Left kidney (tissue), 1 donor: ENCODE measurements at regions not wholly inside any gene's neighbourhood (a gene's known extent, or its start where the extent isn't known, plus 50 kb on each side); places are given as distances from the start of the nearest gene placed in this dataset.
"Not testable (repeated sequence)": the region's sequence is repeated elsewhere in the genome, so short reads cannot be mapped to it uniquely, and the experiment has no call there.

Source experiments
- DNase-seq: peaks from one replicate; pipeline ENCODE4 v3.0.0-alpha.2; 2013

- no peak for DNase-seq
These were observed 77.8 kb downstream of the TEX36 start for GRCh38 chr10:125605167-125605566.

DNA sequence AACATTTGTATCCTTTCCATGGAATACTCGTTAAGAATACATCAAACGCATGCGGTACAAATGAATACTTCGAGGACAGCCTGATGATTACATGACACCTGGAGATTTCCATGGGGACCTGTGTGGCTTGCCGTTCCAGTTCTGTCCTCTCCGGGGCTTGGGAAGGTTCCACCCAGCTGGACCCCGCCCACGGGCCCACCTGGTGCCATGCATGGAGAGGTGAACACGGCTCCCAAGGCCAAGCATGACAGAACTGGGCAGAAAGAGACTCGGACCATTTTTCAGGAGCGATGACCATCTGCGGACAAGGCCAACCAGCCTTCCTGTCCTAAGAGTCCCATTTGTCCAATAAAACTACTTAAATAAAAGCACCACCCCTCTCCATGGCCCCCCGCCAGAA lies 80.1 kb downstream of the TEX36 start:
- no peak for DNase-seq

DNA sequence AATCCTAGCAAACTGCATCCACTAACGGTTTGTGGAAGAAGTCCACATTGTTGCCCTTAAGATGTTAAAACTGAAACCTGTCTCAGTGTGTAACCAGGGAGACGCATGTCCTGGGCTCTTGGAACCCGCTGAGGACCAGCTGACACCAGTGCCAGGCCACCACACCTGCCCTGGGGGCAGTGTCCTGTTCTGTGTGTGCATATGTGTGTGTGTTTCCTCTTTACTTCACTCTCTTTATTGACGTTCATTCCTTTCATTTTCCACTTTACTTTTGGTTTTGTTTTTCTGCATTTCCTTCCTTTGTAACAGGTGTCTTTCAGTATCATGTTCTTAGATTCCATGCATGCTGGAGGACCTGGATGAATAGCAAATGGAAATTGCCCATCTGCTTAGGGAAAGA lies 83.8 kb downstream of the TEX36 start:
- DNase-seq, result no peak

DNA sequence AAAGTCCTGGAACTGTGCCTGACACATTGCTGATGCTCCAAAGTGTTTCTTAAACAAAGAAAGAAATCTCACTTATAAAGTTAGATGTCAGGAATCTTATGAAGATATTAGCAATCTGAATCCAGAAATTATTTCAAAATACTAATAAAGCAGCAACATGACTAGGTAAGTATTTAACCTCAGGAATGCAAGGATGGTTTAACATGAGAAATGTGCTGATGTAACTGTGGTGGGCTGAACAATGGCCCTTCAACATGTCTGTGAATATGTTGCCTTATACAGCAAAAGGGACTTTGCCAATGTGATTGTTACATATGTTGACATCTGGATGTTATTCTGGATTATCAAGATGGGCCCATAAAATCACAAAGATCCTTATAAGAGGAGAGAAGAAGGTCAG lies 87.1 kb downstream of the TEX36 start:
- DNase-seq, result no peak

DNA sequence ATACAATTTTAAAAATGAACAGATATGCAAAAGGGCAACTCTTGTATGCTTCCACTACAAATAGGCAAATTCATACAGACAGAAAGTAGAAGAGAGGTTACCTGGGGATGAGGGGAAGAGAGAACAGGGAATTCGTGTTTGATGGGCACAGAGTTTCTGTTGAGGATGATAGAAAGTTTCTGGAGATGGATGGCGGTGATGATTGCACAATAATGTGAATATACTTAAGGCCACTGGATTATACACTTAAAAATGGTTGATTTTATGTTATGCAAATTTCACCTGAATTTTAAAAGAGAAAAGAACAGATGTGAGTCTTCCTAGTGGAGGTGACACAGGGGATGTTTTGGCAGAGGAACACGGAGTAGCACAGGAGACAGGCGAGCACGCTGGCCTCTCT lies 89.3 kb downstream of the TEX36 start:
- no peak for DNase-seq

DNA sequence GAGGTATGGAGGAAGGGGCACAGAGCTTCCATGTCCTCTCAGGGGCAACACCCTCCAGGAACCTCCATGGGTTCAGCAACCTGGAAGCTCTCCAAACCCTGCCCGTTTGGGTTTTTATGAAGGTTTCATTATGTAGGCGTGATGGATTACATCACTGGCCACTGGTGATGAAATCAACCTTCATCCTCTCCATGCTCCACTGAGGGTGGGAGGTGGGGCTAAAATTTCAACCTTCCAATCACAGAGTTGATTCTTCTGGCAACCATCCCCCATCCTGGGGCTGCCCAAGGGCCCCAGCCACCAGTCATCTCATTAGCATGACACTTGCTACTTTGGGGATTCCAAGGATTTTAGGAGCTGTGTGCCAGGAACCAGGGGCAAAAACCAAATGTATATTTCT lies 90.1 kb downstream of the TEX36 start:
- no peak for DNase-seq

GRCh38 chr10:125591886-125592285 lies 91.1 kb downstream of the TEX36 start:
- DNase-seq, result no peak

GRCh38 chr10:125588738-125589137 lies 94.2 kb downstream of the TEX36 start:
- not testable (repeated sequence) for DNase-seq

DNA sequence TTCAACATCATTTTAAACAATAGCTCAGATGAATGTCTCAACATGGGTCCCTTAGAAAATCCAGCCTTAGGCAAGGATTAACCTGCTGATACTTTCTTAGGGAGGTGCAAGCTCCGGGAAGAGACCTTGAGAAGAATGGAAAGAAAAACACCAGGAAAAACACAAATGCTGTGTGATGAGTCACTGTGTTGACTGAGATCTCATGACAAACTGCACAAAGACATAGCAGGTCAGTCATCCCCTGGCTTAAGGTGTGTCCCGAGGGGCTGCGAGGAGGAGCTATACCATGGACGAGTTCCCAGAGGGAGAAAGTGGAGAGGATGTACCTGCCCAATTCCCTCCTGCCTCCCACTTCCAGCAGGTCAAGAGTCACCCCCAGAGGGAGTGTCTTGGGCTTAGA lies 98.0 kb downstream of the TEX36 start:
- DNase-seq, result no peak

DNA sequence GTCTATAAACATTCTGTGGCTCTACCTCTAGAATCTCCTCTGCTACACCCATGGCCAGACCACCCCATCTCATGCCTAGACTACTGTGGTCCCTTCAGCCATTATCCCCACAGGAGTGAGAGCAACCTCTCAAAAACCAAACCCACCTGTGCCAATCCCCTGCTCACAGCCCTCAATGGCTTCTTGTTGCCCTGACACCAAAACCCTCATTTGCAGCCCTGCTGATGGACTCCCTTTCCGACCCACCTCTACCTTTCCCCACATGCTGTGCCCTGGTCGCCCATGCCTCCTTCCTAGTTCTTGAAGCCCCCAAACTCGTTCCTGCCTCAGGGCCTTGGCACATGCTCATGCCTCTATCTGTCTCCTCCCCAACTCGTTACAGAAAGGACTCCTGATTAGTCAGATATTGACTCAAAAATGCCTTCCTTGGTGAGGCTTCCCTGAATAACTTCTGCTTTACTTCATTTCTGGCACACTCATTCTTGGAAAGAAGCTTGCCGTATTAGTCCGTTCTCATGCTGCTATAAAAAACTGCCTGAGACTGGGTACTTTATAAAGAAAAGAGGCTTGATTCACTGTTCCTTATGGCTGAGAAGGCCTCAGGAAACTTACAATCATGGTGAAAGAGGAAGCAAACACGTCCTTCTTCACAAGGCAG lies 104.2 kb downstream of the TEX36 start:
- no peak for DNase-seq

DNA sequence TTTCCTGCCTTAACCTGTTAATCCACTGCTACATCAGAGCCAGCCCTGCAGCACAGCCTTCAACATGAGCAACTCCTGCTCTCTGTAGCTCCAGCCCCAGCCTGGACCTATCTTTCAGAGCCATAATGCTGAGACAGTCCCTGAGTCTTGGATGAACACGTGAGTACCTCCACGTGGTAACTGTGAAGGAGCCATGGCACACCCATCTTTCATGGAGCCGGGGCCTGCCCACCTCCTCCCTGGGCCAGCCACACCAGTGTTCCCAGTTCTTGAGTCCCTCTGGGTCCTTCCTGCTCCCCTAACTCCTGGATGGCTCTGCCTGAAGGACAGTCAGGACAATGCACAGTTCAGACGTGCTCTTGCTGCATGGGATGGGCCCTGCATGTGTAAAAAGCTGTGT lies 107.1 kb downstream of the TEX36 start:
- DNase-seq, result no peak

DNA sequence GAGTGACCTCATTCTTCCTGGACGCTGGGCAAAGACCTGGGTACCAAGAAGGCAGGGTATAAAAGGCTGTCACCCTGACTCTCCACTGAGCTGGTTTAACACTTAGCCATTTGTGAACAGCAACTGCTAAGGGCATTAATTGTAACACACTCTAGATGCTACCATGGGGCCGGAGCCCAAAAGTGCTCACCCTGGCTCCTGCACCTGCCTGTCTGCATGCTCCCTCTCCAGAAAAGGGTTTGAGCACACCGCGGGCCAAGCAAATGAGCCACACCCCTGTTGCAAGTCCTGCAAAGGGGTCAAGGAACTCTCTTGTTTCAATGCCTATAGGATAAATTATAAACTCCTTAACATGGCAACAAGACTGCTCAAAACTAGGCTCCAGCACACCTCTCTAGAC lies 114.8 kb downstream of the TEX36 start:
- DNase-seq, result no peak

DNA sequence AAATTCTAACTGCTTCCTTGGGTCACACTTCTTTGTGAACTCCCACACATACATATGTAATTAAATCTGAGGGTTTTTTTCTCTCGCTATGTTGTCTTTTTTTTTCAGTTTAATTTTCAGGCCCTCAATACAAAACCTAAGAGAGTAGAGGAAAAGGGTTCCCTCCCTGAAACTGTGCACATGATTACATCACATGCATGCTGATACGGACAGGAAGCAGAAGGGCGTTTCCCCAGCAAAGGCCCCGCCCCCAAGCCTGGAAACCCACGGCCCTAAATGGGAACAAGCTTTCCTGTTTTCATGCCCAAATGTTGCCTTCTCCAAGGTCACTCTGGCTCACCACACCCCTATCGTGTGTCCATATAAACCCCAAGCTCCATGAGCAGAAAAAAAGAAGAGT lies 115.4 kb downstream of the TEX36 start:
- DNase-seq, result no peak

GRCh38 chr10:125565046-125565445 lies 117.9 kb downstream of the TEX36 start:
- no peak for DNase-seq

DNA sequence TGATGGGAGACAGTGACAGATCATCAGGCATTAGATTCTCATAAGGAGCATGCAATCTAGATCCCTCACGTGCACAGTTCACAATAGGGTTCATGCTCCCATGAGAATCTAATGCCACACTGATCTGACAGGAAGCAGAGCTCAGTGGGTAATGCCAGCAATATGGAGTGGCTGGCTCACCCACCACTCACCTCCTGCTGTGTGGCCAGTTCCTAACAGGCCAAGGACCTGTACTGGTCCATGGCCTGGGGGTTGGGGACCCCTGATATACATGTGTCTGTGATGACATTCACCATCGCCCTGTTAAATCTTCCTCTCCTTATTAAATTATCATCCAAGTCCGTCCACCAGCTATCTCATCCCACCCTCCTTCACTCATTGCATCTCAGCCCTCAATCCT lies 118.4 kb downstream of the TEX36 start:
- DNase-seq, result no peak

GRCh38 chr10:125562737-125563136 lies 120.2 kb downstream of the TEX36 start:
- no peak for DNase-seq

- no peak for DNase-seq
These were observed 122.0 kb downstream of the TEX36 start for GRCh38 chr10:125560947-125561346.

DNA sequence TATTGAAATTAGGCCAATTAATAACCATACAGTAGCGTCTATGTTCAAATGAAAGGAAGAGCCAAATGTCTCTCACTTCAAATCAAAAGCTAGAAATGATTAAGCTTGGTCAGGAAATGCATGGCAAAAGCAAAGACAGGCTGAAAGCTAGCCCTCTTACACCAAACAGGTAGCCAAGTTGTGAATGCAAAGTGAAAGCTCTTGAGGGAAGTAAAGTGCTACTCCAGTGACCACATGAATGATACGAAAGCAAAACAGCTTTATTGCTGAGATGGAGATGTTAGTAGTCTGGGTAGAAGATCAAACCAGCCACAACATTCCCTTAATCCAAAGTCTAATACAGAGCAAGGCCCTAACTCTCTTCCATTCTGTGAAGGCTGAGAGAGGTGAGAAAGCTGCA lies 123.8 kb downstream of the TEX36 start:
- DNase-seq, result no peak

DNA sequence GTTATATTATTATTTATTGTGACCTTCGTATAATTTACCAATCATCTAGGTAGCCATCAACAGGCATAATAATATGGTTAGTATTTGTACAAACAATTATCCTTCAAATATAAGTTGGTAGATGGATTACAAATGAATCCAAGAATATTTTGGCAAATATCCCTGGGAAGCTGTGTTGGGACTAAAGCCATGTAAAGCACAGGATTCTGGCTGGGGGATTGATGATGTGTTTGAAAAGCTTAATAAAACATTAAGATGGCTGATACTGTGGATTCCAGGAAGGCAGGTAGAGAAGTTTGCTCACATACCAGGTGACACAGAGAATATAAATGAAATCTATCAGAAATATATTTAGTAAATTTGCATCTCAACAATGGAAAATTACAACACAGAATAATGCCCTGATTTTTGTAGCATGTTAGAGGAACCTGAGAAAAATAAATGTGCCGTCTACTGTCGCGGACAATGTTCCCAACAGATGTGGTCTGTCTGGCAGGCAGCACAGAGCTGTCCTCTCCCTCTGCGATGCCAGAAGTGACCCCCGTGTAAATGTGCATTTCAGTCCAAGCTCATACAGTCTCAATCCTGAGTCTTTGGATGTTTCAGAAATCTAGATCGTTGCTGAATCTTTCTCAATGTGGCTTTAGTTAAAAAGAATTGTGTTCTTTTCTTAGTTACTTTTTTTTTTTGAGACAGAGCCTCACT lies 125.0 kb downstream of the TEX36 start:
- no peak for DNase-seq

GRCh38 chr10:125557311-125557710 lies 125.7 kb downstream of the TEX36 start:
- no peak for DNase-seq

- no peak for DNase-seq
These were observed 126.1 kb downstream of the TEX36 start for GRCh38 chr10:125556882-125557281.

DNA sequence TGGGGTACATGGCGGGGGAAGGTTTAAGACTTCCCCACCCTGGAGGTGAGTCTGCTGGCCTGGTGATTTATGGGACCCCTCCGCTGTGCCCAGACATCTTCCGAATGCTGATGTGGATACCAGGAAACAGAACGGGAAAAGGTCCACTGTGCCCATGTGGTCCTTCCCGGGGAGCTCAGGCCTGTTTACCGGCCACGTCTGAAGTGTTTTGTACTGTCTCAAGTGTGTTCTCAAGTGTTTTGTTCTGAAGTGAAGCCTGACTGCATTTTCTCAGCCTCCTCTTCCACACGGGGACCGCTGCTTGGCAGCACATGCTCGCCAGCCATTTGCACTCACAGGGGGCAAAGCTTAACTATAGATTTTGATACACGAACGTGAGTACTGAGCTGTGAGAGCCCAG lies 127.2 kb downstream of the TEX36 start:
- DNase-seq, result no peak

GRCh38 chr10:125555267-125555666 lies 127.7 kb downstream of the TEX36 start:
- DNase-seq, result no peak

DNA sequence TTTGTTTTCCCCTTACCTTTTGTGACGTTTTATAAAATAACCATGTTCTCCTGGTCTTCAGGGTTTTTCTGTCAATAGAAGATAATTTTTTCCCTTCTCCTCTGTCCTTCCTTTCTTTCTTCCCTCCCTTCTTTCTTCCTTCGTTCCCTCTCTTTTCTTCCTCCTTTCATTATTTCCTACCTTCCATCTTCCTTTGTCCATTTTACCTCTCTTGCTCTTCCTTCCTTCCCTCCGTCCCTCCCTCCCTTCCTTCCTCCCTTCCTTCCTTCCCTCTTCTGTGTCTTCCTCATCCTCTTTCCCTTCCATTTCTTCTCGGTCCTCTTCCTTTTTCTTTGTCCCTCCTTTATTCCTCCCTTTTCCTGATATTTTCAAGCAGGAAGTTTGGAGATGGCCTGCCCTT lies 128.2 kb downstream of the TEX36 start:
- no peak for DNase-seq
